Right hindlimb (tissue), 1 donor: ENCODE measurements at regions not wholly inside any gene's neighbourhood (a gene's known extent, or its start where the extent isn't known, plus 50 kb on each side); places are given as distances from the start of the nearest gene placed in this dataset.

Experiments used
- DNase-seq: peaks from one replicate; pipeline ENCODE4 v3.0.0-alpha.2; 2018

GRCh38 chr2:203789618-203790017 lies 78.0 kb upstream of the CTLA4 start:
- peak; percentile 31 for DNase-seq

GRCh38 chr2:203790134-203790852 lies 77.3 kb upstream of the CTLA4 start:
- DNase-seq = no peak

GRCh38 chr2:203796248-203797010 lies 71.1 kb upstream of the CTLA4 start:
- no peak for DNase-seq

DNA sequence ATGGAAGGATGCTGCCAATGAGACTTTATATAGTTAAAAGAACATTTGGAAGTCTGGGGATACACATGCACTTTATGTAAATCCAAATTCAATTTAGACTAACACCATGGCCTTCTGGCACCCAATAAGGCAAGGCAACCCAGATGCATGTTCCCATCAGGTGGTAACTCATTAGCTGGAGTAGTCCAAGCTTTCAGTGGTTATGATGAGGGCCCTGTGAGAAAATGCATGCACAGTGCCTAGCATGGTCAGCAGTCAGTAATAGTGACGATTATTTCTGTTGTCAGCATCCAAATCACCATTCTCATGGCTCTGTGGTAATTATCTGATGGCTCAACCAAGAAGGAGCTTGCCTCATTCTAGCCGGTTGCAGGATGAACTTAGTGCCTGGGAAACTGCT lies 70.3 kb upstream of the CTLA4 start:
- DNase-seq = no peak

DNA sequence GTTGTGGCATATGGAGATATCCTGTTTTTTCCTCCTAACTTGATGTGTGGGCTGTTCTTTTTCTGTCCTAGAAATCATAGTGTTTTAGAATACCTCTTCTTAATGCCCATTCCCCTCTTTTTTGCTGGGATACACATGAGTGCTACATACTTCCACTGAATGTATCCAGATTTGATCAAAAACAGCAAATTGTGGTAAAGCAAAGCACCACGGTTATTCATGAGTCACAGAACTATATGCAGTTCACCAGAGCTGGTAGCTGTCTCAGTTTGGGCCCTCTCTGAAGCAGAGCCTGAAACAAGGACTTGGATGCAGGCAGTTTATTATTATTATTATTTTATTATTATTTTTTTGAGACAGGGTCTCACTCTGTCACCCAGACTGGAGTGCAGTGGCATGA lies 69.9 kb upstream of the CTLA4 start:
- DNase-seq = no peak

DNA sequence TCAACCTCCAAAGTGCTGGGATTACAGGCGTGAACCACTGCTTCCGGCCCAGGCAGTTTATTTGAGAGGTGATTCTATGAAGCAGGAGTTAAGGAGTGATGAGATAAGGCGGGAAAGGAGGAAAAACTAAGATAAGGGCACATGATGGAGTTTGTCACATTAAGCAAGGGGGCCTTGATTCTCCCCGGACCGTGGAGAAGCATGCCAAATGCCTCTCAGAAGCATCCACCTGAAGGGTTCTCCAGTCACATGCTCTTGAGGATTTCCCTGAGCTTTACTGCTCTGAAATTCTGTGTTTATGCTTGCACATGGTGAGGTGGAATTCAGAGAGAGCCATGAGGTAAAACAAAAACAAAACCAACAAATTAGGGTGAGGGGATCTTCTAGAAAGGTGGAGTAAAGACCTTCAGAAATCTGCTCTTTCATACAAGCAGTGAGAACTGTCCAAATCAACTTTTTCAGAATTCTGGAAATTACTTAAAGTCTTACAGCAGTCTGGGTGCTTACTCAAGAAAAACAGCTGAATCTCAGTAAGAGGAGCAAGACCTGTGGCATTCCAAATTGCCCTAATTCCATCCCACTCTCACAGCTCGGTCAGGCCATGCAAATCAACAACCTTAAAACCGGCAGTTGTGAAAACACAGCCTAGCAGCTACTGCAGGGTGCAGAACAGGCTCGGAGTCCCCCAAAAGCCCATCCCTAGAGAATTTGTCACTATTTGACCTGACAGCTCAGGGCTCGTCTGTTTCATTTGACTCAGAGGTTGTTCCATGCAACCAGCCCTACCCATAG lies 69.1 kb upstream of the CTLA4 start:
- no peak for DNase-seq

DNA sequence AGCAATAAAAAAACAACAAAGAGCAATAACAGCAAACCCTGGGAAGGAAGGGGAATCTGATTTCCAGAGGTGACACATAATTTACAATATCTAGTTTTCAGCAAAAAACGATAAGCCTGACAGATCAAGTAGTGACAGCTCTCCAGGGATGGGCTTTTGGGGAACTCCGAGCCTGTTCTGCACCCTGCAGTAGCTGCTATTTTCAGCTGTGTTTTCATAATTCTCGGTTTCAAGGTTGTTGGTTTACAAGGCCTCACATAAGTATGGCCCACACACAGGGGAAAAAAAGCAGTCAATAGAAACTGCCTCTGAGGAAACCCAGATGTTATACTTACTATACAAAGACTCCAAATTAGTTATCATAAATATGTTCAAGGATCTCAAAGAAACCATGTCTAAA lies 67.7 kb upstream of the CTLA4 start:
- no peak for DNase-seq

DNA sequence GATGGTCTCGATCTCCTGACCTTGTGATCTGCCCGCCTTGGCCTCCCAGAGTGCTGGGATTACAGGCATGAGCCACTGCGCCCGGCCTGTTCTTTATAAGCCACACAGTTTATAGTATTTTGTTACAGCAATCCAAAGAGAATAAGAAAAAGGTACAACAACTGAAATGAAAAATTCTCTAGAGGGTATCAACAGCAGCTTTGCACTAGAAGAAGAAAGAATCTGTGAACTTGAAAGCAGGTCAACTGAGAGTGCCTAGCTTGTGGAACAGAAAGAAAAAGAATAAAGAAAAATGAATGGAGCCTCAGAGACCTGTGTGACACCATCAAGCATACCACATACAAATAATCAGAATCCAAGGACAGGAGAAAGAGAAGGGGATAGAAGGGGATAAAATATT lies 66.8 kb upstream of the CTLA4 start:
- no peak for DNase-seq

- DNase-seq = no peak
Observed at GRCh38 chr2:203802342-203803052, 65.1 kb upstream of the CTLA4 start.

DNA sequence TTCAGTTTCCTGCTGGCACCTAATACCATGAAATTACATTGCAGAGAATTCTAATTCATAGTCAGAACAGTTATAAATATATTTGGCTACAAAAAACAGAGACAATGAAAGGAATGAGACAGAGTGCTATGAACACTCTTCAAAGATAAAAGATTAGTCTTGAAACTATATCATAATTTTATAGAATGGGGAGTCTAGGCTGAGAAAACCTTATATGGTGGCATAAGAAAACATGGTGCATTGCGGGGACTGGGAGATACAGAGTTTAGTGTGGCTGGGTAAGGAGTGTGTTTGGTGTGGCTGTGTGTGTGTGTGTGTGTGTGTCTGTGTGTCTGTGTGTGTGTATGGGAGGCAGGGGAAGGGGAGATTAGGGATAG lies 64.5 kb upstream of the CTLA4 start:
- no peak for DNase-seq

DNA sequence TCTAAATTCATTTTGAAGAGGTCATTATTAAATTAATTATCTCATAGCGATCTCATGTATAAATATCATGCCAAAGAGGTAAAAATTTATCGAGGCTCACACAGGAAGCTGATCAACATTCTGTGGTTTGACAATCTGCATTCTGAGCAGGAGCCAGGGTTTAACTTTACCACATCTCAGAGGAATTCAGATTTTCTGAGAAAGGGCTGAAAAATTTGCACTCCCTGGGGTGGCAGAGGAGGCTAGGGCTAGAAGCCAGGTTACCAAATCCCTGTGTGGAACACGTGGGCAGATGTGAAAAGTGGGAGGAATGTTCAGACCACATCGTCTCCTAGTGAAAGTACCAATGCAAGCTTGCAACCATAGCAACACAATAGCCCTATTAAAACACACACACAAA lies 63.5 kb upstream of the CTLA4 start:
- DNase-seq = peak; percentile 42

DNA sequence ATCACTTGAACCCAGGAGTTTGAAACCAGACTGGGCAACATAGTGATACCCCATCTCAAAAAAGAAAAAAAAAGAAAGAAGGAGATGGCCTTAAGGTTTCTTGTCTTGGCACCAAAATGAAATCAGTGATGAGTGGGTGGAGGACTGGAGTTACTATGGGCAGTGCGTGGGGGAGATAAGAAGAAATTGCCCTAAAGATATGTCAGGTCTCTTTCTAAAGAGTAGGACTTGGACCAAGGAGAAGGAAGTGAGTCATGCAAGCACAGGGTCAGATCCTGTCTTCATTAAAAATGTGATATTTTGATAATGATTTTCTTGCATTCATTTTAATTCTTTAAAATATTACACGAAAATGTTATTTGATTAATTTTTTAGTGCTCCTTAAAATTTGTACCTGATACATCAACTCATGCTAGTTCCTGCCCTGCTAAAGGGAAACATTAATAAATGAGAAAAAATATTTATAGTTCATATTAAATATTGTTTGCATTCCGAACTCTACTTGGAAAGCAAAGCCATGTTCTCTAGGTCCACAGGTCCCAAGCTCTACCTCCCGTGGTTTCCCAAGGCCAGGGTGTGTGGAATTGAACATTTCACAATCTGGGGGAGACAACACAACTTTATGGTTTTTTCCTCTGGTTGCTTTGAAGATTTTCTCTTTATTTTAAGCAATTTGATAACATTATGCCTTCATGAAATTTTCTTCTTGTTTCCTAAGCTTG lies 62.6 kb upstream of the CTLA4 start:
- no peak for DNase-seq

DNA sequence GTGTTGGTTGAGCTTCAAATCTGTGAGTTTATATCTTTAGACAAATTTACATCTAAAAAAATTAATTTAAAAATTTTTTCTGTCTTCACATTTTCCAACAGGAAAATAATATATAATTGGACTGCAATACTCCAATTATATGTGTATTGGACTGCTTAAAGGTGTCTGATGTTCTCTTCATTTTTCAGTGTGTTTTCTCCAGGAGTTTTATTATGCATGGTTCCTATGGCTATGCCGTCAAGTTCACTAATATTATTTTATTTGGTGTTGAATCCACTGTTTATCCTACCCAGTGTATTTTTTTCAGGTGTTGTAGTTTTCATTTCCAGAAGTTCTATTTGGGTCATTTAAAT lies 62.1 kb upstream of the CTLA4 start:
- no peak for DNase-seq

- no peak for DNase-seq
Observed at GRCh38 chr2:203806761-203807160, 60.8 kb upstream of the CTLA4 start.

- DNase-seq = peak; percentile 83
Observed at GRCh38 chr2:203808046-203808750, 59.4 kb upstream of the CTLA4 start.

DNA sequence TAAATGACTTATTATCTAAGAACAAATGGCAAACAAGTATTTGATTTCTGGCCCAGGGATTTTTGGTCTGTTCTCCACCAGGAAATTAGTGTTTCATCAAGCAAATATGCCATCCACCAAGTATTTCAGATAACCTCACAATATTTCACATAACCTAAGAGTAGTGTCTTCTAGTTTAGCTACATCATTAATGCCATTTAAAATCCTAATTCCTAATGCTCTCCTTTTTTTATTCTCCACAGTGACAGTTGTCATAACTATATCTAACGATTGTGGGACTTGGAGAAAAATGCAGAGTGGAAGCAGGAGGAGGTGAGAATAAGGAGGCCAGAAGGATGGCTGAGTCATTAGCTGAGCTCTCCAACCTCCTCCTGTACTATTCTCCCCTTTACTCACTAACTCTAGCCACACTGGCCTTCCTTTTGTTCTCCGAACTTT lies 58.5 kb upstream of the CTLA4 start:
- DNase-seq = no peak

GRCh38 chr2:203809991-203810510 lies 57.5 kb upstream of the CTLA4 start:
- no peak for DNase-seq

- peak; percentile 47 for DNase-seq
Observed at GRCh38 chr2:203811491-203812221, 55.9 kb upstream of the CTLA4 start.

DNA sequence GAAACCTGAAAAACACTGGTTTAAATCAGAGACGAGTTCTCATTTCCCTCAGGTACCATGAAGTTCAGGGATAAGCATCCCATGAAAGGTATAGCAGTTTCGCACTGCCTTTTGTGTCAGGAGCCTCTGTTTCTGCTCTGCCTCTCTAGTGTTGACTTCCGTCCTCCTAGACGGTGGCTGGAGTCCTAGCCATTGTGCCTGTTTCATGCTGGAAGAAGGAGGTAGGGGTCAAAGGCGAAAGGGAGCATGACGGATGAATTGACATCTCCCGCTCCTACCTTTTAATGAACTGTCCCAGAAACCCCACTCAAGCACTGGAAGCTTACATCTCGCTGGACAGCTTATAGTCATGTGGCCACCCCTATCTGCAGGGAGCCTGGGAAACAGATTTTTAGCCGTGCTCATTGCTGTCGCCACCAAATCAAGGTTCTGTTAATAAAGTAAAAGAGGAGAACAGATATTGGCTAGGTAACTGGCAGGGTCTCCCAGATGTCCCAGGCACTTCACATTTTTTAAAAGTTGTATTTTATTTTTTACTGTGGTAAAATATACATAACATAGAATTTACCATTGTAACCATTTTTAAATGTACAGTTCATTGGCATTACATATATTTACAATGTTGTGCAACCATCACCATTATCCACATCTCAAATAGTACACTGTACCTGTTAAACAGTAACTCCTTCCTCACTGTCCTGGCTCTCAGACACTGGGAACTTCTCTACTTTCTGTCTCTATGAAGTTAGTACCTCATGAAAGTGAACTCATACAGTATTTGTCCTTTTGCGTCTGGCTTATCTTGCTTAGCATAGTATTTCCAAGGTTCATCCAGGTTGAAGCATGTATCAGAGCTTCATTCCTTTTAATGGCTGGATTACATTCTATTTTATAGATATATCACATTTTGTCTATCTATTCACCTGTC lies 55.0 kb upstream of the CTLA4 start:
- no peak for DNase-seq

DNA sequence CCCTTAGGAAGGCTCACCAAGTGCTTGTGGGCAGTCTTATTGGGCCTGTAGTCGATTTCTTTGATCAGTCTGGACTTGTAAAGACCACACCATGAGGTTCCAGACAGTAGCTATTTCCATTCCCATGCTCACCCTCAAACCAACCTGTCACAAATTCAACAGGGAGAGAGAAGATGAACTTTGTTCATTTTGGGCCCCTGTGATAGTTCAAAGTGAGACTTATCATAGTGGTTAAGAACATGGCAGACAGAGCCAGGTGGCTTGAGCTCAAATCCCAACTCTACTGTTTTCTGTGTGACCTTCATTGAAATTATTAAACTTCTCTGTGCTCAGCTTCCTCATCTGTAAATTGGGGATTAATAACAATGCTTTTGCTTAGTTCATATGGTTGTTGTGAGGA lies 53.9 kb upstream of the CTLA4 start:
- no peak for DNase-seq
